NCI-H1436 treated with DMSO at 0.1 percent for 48 hours (cell line): ENCODE measurements at regions not wholly inside any gene's neighbourhood (a gene's known extent, or its start where the extent isn't known, plus 50 kb on each side); places are given as distances from the start of the nearest gene placed in this dataset.

Source experiments
- DNase-seq: peaks from one replicate; lab custom pipeline; 2025; lab: John Stamatoyannopoulos, UW

- DNase-seq, result no peak
Measured at GRCh38 chr16:73350707-73351452, 303.0 kb upstream of the ZFHX3 start.

GRCh38 chr16:73347500-73348375 is 299.8 kb upstream of the ZFHX3 start:
- DNase-seq, result no peak

DNA sequence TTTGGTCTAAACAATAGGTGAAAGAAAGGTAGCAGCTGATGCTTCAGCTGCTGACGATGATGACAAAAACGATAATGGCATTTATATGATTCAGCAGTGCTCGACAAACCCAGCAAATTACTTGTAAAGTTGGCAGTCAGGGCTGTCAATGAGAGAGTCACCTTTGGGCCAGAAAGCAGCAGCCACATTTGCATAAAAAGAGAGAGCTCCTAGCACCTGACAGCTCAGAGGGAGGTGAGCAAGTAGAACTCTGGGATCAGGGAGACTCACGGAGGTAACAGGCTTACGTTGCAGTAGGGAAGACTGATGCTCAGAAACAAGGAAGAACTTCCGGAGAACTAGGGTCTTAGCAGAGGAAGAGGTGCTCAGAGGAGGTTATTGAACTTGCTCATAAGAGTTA is 291.9 kb upstream of the ZFHX3 start:
- no peak for DNase-seq

- no peak for DNase-seq
Measured at GRCh38 chr16:73337373-73338296, 289.7 kb upstream of the ZFHX3 start.

GRCh38 chr16:73329358-73330286 is 281.7 kb upstream of the ZFHX3 start:
- DNase-seq, result no peak

DNA sequence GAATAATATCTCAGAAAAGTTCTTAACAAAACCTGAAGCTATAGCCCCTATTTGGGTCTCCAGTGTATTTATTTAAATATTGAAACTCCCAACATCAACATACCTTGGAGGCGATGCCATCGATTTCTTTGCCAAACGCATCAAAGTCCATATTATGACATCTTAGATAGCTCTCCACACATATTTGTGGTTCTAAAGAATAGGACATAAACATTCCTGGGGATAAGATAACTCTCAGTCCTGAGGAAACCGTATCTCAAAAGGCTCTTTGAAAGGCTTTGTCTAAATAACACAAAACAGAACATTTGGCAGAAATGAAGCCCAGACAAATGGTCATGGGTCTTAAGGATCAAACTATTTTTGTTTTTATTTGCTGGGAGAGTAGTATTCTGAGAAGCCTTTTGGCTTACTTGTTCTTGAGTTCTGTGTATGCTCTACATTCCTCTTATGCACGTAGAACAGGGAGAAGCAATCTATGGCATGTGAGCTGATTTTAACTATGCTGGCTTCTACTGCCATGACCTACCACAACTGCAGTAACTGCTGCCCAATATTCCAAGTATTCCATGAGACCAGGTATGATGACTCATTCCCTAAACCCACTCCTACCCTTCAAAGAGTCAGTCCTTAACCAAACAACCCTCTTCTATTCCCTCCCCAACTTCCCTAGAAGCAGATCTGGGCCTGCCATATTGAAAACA is 279.0 kb upstream of the ZFHX3 start:
- no peak for DNase-seq

GRCh38 chr16:73326221-73326620 is 278.3 kb upstream of the ZFHX3 start:
- DNase-seq, result no peak

DNA sequence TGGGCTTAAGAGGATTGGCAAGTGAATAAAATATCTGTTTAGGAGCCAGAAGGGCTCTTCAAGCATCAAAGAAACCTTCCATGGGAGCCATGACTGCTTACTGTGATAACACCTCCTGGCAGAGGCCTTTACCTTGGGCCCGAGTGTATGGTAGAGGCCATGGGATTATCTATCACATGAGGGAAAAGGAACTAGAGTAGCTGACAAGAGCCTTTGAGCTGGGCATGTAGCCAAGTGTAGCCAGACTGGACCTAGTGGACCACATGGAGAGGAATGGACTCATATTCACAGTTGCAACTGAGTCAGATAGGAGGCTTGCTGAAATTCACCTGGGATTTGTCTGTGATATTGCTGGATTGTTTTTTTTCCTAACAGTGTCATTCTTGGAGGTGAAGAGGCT is 276.0 kb upstream of the ZFHX3 start:
- DNase-seq, result no peak

- DNase-seq, result no peak
Measured at GRCh38 chr16:73322856-73323255, 274.9 kb upstream of the ZFHX3 start.

- no peak for DNase-seq
Measured at GRCh38 chr16:73321853-73322252, 273.9 kb upstream of the ZFHX3 start.

GRCh38 chr16:73319737-73320136 is 271.8 kb upstream of the ZFHX3 start:
- no peak for DNase-seq

GRCh38 chr16:73319261-73319660 is 271.3 kb upstream of the ZFHX3 start:
- DNase-seq, result no peak

DNA sequence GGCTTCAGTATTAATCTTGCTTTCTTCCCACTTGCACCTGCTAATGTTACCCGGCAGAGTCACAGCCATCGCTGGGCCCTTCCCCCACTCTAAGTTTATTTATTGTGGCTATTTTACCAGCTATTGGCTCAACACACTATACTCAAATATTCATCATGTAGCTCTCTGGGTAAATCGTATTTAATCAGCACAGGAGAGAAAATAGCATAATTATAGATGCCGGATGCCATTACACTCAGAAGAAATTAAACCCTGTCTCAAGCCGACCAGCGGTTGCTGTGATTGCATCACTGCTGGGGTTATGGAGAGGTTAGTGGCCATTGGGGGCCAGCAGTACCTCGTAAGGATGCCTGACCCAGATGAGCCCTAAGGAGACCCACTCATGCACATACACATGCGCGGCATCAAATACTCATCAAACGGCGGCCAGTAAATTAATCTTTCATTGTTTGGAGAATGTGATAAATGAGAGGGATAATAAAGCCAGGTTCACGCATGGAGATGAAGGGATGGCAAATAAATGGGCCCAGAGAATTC is 269.5 kb upstream of the ZFHX3 start:
- no peak for DNase-seq

GRCh38 chr16:73315645-73316044 is 267.7 kb upstream of the ZFHX3 start:
- no peak for DNase-seq

DNA sequence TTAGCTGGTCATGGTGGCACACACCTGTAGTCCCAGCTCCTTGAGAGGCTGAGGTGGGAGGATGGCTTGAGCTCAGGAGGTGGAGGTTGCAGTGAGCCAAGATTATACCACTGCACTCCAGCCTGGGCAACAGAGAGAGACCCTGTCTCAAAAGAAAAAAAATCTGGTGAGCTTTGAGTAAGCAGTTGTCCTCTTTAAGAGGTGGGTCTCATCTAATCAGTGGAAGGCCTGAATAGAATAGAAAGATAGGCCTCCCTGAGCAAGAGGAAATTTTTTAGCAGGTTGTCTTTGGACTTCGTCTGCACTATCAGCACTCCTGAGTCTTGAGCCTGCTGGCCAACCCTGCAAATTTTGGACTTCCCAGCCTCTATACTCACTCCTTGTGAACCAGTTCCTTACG is 266.0 kb upstream of the ZFHX3 start:
- no peak for DNase-seq

- DNase-seq, result no peak
Measured at GRCh38 chr16:73311857-73312723, 264.2 kb upstream of the ZFHX3 start.

- no peak for DNase-seq
Measured at GRCh38 chr16:73308771-73309170, 260.8 kb upstream of the ZFHX3 start.

DNA sequence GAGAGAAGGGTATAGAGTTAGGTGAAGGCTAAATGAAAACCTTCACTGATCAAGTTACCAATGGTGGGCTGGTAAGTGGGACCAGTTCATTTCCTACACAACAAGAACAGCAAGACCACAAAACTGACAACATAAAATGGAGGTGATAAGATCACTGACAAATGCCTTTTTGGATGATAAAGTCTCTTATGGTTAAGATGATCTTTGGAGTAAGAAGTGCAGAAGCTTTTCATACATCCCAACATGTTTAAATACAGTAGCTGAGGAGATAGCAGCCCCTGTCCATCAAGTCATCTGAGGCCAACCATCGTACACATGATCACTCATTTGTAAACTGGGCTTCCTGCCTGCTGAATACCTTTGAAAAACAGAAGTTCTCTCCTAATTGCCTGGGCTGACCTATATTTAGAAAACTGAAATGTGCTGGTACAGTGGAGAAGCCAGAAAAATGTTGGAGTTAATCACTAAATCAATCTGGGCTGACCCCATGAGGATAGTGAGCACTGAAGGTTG is 259.0 kb upstream of the ZFHX3 start:
- DNase-seq, result no peak
